HCT116 (cell line): ENCODE measurements at regions not wholly inside any gene's neighbourhood (a gene's known extent, or its start where the extent isn't known, plus 50 kb on each side); places are given as distances from the start of the nearest gene placed in this dataset.

Source experiments
- ATAC-seq: fragments of 200-7000 bp; cut with Tn5 transposase; 2 replicates; pipeline ENCODE4 v1.9.1; 2020; ENCODE audit warnings: mild to moderate bottlenecking, moderate library complexity
- BruUV-seq: library from RNA; stranded (reverse); fragments of 400-500 nt; replicated peaks from 2 replicates; lab custom pipeline; 2021; lab: Mats Ljungman, UMichigan
- CTCF ChIA-PET: fragments of 300-600 bp; sonication (Branson Sonifier 250); formaldehyde crosslinking; loops from one replicate; lab custom pipeline; 2021; ENCODE audit warnings: antibody characterized with exemption; lab: Charles Lee
- POLR2A ChIA-PET: fragments of 300-600, 350-600 bp; sonication (Branson Sonifier 250); formaldehyde crosslinking; loops from one replicate; lab custom pipeline; 2021; ENCODE audit warnings: antibody characterized with exemption; lab: Charles Lee
- RAD21 ChIA-PET, 2 experiments: fragments of 300-600 bp; sonication (Branson Sonifier 250); formaldehyde crosslinking; loops; one replicate each; lab custom pipeline; 2023; ENCODE audit warnings: low total read pairs in 2 of 2; ENCODE audit not compliant: uncharacterized antibody in 2 of 2, unreplicated experiment in 2 of 2, low non-redundant PET in 1 of 2; lab: Charles Lee
- DNase-seq: peaks from one replicate; pipeline ENCODE4 v3.0.0-alpha.2; 2010; ENCODE audit warnings: low read depth, low spot score
- H2AFZ ChIP-seq: fragments of 200-600 bp; shearing (Covaris generic), sonication (generic); 2 replicates; pipeline ENCODE4 v1.6.1; 2017; ENCODE audit warnings: low read depth, mixed run types, mixed read lengths, antibody characterized with exemption, low read length; ENCODE audit not compliant: poor library complexity, severe bottlenecking
- H3K27ac ChIP-seq: 2 replicates; pipeline ENCODE4 v1.5.1; 2012; ENCODE audit warnings: low read depth, low read length
- H3K27me3 ChIP-seq: fragments of 200-600 bp; sonication (generic); 2 replicates; pipeline ENCODE4 v1.6.1; 2016; ENCODE audit warnings: mixed run types, low read length, mixed read lengths; ENCODE audit not compliant: insufficient read depth
- H3K36me3 ChIP-seq, 2 experiments: fragments of 200-500 bp in 1 of 2; fragments of 200-600 bp in 1 of 2; sonication (Bioruptor generic) in 1 of 2; sonication (generic) in 1 of 2; 2 replicates each; pipeline versions ENCODE4 v1.5.1 to v1.6.1; 2014 to 2016; ENCODE audit warnings: low read length in 2 of 2, inconsistent platforms in 1 of 2, mixed read lengths in 1 of 2, mixed run types in 1 of 2; ENCODE audit not compliant: insufficient read depth in 2 of 2, control insufficient read depth in 1 of 2
- H3K4me1 ChIP-seq, 2 experiments: fragments of 200-600 bp in 1 of 2; sonication (generic) in 1 of 2; 2 replicates each; pipeline versions ENCODE4 v1.5.1 to v1.6.1; 2012 to 2017; ENCODE audit warnings: low read length in 2 of 2, inconsistent platforms in 1 of 2, mild to moderate bottlenecking in 1 of 2, mixed read lengths in 1 of 2, mixed run types in 1 of 2, moderate library complexity in 1 of 2; ENCODE audit not compliant: insufficient read depth in 2 of 2, control insufficient read depth in 1 of 2
- H3K4me2 ChIP-seq: fragments of 200-600 bp; sonication (generic); 2 replicates; pipeline ENCODE4 v1.6.1; 2017; ENCODE audit warnings: mixed run types, low read length, mixed read lengths
- H3K4me3 ChIP-seq, 2 experiments: fragments of 200-600 bp in 1 of 2; sonication (generic) in 1 of 2; replicated peaks in 1 of 2; 2 replicates each; pipeline ENCODE4 v1.5.1; 2011 to 2016; ENCODE audit warnings: low read length in 2 of 2, control low read depth in 1 of 2, low read depth in 1 of 2, mild to moderate bottlenecking in 1 of 2, mixed read lengths in 1 of 2, mixed run types in 1 of 2
- H3K79me2 ChIP-seq: fragments of 200-600 bp; sonication (generic); 2 replicates; pipeline ENCODE4 v1.6.1; 2017; ENCODE audit warnings: mild to moderate bottlenecking, mixed run types, low read length, moderate library complexity, mixed read lengths; ENCODE audit not compliant: insufficient read depth
- H3K9ac ChIP-seq: fragments of 200-600 bp; sonication (generic); 2 replicates; pipeline ENCODE4 v1.6.1; 2016; ENCODE audit warnings: low read length, mixed read lengths
- H3K9me2 ChIP-seq: fragments of 200-600 bp; sonication (generic), shearing (Covaris generic); 2 replicates; pipeline ENCODE4 v1.6.1; 2017; ENCODE audit warnings: mixed run types, mild to moderate bottlenecking, moderate library complexity; ENCODE audit not compliant: insufficient read depth
- H3K9me3 ChIP-seq, 2 experiments: fragments of 200-500 bp in 1 of 2; fragments of 200-600 bp in 1 of 2; sonication (Bioruptor generic) in 1 of 2; sonication (generic) in 1 of 2; 2 replicates each; pipeline ENCODE4 v1.6.1; 2014 to 2017; ENCODE audit warnings: low read length in 2 of 2, mixed read lengths in 2 of 2, inconsistent platforms in 1 of 2, low read depth in 1 of 2, mild to moderate bottlenecking in 1 of 2, mixed run types in 1 of 2, moderate library complexity in 1 of 2; ENCODE audit not compliant: control insufficient read depth in 1 of 2, insufficient read depth in 1 of 2
- H4K20me1 ChIP-seq: fragments of 200-600 bp; sonication (generic), shearing (Covaris generic); 2 replicates; pipeline ENCODE4 v1.6.1; 2017; ENCODE audit warnings: mixed run types, mild to moderate bottlenecking, moderate library complexity; ENCODE audit not compliant: insufficient read depth
- ATF3 ChIP-seq: IDR thresholded peaks from 2 replicates; pipeline ENCODE4 v1.6.1; 2012
- CBX3 ChIP-seq: IDR thresholded peaks from 2 replicates; pipeline ENCODE4 v1.6.1; 2012; ENCODE audit warnings: low read depth
- ELF1 ChIP-seq: IDR thresholded peaks from 2 replicates; pipeline ENCODE4 v1.6.1; 2012; ENCODE audit warnings: low read depth, borderline replicate concordance
- EZH2 ChIP-seq: fragments of 200-600 bp; sonication (generic); IDR thresholded peaks from 2 replicates; pipeline ENCODE4 v1.6.1; 2017; ENCODE audit warnings: antibody characterized with exemption, mixed run types
- SP1 ChIP-seq: IDR thresholded peaks from 2 replicates; pipeline ENCODE4 v1.6.1; 2012; ENCODE audit warnings: low read depth
- intact Hi-C: fragments of 100-400 bp; cut with micrococcal nuclease; formaldehyde crosslinking; loops from 2 replicates; pipeline ENCODE4 v1.10.0; 2022
- TF ChIP-seq, protein P1 (sequence below): IDR thresholded peaks from 2 replicates; pipeline ENCODE4 v1.6.1; 2012
- TF ChIP-seq, protein P2 (sequence below): IDR thresholded peaks from 2 replicates; pipeline ENCODE4 v1.6.1; 2011; ENCODE audit warnings: mild to moderate bottlenecking, low read length, moderate library complexity; ENCODE audit not compliant: insufficient replicate concordance; ENCODE audit errors: extremely low read depth
- TF ChIP-seq, protein P3 (sequence below), 3 experiments: fragments of 200-600 bp in 1 of 3; sonication (generic) in 1 of 3; IDR thresholded peaks in 2 of 3; conservative IDR thresholded peaks in 1 of 3; 2 replicates each; pipeline ENCODE4 v1.5.1; 2012 to 2017; ENCODE audit warnings: low read depth in 2 of 3, low read length in 2 of 3, antibody characterized with exemption in 1 of 3, borderline replicate concordance in 1 of 3, control low read depth in 1 of 3, mild to moderate bottlenecking in 1 of 3, mixed read lengths in 1 of 3, mixed run types in 1 of 3, moderate library complexity in 1 of 3; ENCODE audit not compliant: insufficient read depth in 1 of 3
- TF ChIP-seq, protein P4 (sequence below): IDR thresholded peaks from 2 replicates; pipeline ENCODE4 v1.6.1; 2012; ENCODE audit warnings: low read depth

DNA sequence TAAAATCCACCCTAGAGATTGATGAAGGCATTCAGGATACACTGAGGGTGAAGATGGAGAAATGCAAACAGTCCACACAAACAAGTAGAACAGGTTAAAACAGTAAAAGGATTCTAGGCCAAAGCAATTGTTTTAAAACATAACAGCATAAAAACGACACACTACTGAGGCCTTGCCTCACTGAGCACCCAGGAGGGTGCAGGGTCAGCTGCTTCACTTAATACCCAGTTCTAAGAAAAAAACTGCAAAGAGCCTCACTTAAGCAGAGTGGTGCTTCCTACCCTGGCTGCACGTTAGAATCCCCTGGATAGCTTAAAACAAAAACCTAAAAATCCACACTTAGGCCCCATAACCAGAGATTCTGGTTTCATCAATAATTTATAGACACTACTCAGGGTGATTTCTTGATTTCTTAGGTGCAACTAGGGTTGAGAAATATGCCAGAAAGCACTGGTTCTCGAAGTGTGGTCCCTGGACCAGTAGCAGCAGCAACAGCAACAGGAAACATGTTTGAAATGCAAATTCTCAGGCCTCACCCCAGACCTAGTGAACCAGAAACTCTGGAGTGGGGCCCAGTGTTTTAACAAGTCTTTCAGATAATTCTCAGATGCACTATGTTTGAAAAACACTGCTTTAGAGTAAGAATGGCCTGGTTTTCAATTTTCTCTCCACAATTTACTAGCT lies 279.1 kb downstream of the ZEB2 start:
- Histone ChIP-seq H3K9me3 (no peaks in the 10 kb centered on the region), H3K4me2 (no peak overlapping the region), H3K4me3 (no peak overlapping the region), H3K9me2 (no peaks in the 10 kb centered on the region), H3K36me3 (no peaks in the 10 kb centered on the region), H2AFZ (no peak overlapping the region), H4K20me1 (no peaks in the 10 kb centered on the region), H3K79me2 (no peaks in the 10 kb centered on the region), H3K27me3 (no peaks in the 10 kb centered on the region), H3K27ac (no peak overlapping the region), H3K4me1 (no peaks in the 10 kb centered on the region), H3K9ac (no peak overlapping the region)
- ChIA-PET RAD21 (no interaction called here), POLR2A (no interaction called here), CTCF (no interaction called here)
- intact Hi-C loops = no loop called here
- TF ChIP-seq, protein P1, sequence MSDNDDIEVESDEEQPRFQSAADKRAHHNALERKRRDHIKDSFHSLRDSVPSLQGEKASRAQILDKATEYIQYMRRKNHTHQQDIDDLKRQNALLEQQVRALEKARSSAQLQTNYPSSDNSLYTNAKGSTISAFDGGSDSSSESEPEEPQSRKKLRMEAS = no peak
- TF ChIP-seq, protein P2, sequence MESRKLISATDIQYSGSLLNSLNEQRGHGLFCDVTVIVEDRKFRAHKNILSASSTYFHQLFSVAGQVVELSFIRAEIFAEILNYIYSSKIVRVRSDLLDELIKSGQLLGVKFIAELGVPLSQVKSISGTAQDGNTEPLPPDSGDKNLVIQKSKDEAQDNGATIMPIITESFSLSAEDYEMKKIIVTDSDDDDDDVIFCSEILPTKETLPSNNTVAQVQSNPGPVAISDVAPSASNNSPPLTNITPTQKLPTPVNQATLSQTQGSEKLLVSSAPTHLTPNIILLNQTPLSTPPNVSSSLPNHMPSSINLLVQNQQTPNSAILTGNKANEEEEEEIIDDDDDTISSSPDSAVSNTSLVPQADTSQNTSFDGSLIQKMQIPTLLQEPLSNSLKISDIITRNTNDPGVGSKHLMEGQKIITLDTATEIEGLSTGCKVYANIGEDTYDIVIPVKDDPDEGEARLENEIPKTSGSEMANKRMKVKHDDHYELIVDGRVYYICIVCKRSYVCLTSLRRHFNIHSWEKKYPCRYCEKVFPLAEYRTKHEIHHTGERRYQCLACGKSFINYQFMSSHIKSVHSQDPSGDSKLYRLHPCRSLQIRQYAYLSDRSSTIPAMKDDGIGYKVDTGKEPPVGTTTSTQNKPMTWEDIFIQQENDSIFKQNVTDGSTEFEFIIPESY = no peak
- no peak for TF ChIP-seq CBX3
- no peak for TF ChIP-seq ELF1
- no peak for TF ChIP-seq SP1
- TF ChIP-seq, protein P3, sequence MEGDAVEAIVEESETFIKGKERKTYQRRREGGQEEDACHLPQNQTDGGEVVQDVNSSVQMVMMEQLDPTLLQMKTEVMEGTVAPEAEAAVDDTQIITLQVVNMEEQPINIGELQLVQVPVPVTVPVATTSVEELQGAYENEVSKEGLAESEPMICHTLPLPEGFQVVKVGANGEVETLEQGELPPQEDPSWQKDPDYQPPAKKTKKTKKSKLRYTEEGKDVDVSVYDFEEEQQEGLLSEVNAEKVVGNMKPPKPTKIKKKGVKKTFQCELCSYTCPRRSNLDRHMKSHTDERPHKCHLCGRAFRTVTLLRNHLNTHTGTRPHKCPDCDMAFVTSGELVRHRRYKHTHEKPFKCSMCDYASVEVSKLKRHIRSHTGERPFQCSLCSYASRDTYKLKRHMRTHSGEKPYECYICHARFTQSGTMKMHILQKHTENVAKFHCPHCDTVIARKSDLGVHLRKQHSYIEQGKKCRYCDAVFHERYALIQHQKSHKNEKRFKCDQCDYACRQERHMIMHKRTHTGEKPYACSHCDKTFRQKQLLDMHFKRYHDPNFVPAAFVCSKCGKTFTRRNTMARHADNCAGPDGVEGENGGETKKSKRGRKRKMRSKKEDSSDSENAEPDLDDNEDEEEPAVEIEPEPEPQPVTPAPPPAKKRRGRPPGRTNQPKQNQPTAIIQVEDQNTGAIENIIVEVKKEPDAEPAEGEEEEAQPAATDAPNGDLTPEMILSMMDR (IDR thresholded peaks at IDR 0.05 in 2 of 3, conservative IDR thresholded peaks at IDR 0.05 in 1 of 3; ENCODE audit: borderline replicate concordance in 1 of 3, insufficient read depth in 1 of 3, low read depth in 2 of 3, low read length in 2 of 3) = no peak
- TF ChIP-seq, protein P4, sequence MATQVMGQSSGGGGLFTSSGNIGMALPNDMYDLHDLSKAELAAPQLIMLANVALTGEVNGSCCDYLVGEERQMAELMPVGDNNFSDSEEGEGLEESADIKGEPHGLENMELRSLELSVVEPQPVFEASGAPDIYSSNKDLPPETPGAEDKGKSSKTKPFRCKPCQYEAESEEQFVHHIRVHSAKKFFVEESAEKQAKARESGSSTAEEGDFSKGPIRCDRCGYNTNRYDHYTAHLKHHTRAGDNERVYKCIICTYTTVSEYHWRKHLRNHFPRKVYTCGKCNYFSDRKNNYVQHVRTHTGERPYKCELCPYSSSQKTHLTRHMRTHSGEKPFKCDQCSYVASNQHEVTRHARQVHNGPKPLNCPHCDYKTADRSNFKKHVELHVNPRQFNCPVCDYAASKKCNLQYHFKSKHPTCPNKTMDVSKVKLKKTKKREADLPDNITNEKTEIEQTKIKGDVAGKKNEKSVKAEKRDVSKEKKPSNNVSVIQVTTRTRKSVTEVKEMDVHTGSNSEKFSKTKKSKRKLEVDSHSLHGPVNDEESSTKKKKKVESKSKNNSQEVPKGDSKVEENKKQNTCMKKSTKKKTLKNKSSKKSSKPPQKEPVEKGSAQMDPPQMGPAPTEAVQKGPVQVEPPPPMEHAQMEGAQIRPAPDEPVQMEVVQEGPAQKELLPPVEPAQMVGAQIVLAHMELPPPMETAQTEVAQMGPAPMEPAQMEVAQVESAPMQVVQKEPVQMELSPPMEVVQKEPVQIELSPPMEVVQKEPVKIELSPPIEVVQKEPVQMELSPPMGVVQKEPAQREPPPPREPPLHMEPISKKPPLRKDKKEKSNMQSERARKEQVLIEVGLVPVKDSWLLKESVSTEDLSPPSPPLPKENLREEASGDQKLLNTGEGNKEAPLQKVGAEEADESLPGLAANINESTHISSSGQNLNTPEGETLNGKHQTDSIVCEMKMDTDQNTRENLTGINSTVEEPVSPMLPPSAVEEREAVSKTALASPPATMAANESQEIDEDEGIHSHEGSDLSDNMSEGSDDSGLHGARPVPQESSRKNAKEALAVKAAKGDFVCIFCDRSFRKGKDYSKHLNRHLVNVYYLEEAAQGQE = no peak
- no peak for TF ChIP-seq ATF3
- no peak for TF ChIP-seq EZH2
- DNase-seq (no peak), ATAC-seq (no peak)
- no TSS peak for BruUV-seq
